Neural progenitor cell (in vitro differentiated cells): ENCODE measurements at regions not wholly inside any gene's neighbourhood (a gene's known extent, or its start where the extent isn't known, plus 50 kb on each side); places are given as distances from the start of the nearest gene placed in this dataset.

Experiments used
- EZH2 ChIP-seq: fragments of 200-600 bp; sonication (generic); IDR thresholded peaks from 2 replicates; pipeline ENCODE4 v1.6.1; 2017; ENCODE audit warnings: antibody characterized with exemption, mild to moderate bottlenecking, moderate library complexity
- TF ChIP-seq, protein P1 (sequence below): fragments of 200-600 bp; sonication (generic); IDR thresholded peaks from 2 replicates; pipeline ENCODE4 v1.5.1; 2017; ENCODE audit warnings: antibody characterized with exemption, mild to moderate bottlenecking

DNA sequence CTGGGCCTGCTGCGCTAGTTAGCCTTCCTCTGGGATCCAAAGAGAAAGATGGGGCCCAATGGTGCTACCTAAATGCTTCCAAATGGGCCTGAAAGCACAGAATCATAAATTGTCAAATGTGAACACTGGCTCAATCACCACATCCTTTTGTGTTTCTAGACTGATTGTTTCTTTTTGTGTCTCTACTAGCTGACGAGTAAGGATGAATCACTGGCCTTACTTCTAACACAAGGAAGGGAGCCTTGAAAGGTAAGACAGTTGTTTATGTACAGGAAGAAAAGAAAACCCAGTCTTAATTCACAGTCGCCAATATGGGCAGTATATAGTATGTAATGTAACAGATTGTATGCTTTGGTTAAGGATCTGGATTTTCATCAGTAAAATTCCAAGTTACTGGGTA, 89.5 kb downstream of the ZNF92 start:
- TF ChIP-seq, protein P1, sequence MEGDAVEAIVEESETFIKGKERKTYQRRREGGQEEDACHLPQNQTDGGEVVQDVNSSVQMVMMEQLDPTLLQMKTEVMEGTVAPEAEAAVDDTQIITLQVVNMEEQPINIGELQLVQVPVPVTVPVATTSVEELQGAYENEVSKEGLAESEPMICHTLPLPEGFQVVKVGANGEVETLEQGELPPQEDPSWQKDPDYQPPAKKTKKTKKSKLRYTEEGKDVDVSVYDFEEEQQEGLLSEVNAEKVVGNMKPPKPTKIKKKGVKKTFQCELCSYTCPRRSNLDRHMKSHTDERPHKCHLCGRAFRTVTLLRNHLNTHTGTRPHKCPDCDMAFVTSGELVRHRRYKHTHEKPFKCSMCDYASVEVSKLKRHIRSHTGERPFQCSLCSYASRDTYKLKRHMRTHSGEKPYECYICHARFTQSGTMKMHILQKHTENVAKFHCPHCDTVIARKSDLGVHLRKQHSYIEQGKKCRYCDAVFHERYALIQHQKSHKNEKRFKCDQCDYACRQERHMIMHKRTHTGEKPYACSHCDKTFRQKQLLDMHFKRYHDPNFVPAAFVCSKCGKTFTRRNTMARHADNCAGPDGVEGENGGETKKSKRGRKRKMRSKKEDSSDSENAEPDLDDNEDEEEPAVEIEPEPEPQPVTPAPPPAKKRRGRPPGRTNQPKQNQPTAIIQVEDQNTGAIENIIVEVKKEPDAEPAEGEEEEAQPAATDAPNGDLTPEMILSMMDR = no peak
- TF ChIP-seq EZH2 = no peak
